Coronary artery (tissue), 2 donors: ENCODE measurements at regions not wholly inside any gene's neighbourhood (a gene's known extent, or its start where the extent isn't known, plus 50 kb on each side); places are given as distances from the start of the nearest gene placed in this dataset.

Source experiments
- DNase-seq: peaks from one replicate; pipeline ENCODE4 v3.0.0-alpha.2; 2017; ENCODE audit warnings: low spot score
- H3K27ac ChIP-seq, 2 donors: fragments of 200-600 bp; sonication (generic); one replicate each; pipeline ENCODE4 v1.5.1; 2016 to 2019
- H3K4me3 ChIP-seq: fragments of 200-600 bp; sonication (generic); 2 replicates; pipeline ENCODE4 v1.5.1; 2016; ENCODE audit warnings: mild to moderate bottlenecking, moderate library complexity
- CTCF ChIP-seq: fragments of 200-600 bp; sonication (generic); IDR thresholded peaks from one replicate; pipeline ENCODE4 v1.5.1; 2019; ENCODE audit warnings: antibody characterized with exemption

DNA sequence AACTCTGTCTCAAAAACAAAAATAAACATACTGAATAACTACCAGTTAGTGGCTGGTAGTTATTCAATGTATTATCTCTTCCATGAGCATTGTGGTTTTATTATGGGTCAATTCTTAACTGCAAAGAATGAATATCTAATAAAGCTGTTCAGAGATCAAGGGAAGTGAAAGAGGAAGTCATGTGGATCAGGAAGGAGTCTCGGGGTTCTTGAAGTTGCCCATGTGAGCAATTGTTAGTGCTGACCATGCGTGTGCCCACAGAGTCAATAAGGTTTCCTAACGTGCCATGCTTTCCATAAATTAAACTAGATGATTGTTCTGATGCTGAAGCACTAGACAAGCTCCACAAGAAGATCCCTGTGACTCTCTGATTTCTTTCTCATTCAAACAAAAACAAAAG, 136.5 kb upstream of the CPSF6 start:
- no peak for DNase-seq
- H3K4me3 ChIP-seq, result no peak overlapping the region
- H3K27ac ChIP-seq, result no peak overlapping the region
- TF ChIP-seq CTCF, result no peak

DNA sequence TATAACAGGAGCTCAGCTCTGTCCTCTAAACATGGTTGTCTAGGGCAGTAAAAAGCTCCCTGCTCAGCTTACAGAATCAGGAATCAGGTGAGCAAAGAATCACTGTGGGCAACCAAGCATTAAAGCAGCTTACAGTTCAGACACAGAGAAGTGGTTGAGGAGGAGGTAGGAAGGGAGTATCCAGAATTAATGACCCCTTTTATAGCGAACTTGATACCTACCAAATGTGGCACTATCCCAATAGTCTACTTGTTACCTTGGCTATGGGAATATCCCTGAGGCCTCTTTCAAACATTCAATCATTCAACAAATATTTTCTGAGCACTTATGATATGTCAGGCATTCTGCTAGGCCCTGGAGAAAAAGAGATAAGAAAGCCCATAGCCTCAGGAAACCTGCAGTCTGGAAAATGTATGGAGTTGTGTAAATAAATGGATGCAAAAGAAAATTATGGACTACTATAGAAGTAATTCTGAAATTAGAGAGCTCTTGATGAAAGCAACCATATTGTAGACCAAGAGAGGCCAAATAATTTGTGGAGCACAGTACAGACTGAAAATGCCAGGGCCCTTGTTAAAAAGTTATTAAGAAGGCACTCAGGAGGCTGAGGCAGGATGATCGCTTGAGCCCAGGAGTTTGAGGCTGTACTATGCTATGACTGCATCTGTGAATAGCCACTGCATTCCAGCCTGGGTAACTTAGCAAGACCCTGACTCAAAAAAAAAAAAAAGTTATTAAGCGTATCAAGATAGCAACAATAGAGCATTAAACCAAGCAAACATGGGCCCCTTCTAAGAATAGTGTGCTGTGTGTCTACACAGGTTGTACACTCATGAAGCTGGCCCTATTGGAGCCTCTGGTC, 134.0 kb upstream of the CPSF6 start:
- DNase-seq, result no peak
- Histone ChIP-seq H3K4me3 (no peak overlapping the region), H3K27ac (no peak overlapping the region)
- no peak for TF ChIP-seq CTCF

GRCh38 chr12:69106482-69107118, 132.8 kb upstream of the CPSF6 start:
- no peak overlapping the region for H3K27ac ChIP-seq
- no peak overlapping the region for H3K4me3 ChIP-seq
- DNase-seq, result no peak
- TF ChIP-seq CTCF, result no peak

- DNase-seq, result no peak
- H3K27ac ChIP-seq, result no peak overlapping the region
- no peak for TF ChIP-seq CTCF
- no peak overlapping the region for H3K4me3 ChIP-seq
Measured at GRCh38 chr12:69107541-69107940, 131.8 kb upstream of the CPSF6 start.

DNA sequence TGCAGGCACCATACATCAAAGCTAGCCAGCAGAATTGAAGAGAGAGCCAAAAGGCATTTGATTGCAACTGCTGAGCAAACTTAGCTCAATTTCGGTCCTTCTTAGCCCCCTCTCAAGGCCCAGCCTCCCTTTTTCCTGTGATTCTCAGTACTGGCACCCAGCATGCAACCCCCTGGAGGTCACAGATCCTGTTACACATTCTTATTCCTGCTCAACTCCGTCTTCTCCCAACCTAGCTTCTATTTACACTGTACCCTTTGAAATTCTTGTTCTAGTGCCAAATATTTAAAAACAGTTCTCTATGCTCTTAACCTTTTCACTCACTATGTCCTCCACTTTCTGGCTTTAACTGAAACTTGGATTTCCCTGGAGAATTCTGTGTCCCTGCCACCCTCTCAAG, 131.3 kb upstream of the CPSF6 start:
- Histone ChIP-seq H3K4me3 (no peak overlapping the region), H3K27ac (no peak overlapping the region)
- TF ChIP-seq CTCF, result no peak
- DNase-seq, result no peak

DNA sequence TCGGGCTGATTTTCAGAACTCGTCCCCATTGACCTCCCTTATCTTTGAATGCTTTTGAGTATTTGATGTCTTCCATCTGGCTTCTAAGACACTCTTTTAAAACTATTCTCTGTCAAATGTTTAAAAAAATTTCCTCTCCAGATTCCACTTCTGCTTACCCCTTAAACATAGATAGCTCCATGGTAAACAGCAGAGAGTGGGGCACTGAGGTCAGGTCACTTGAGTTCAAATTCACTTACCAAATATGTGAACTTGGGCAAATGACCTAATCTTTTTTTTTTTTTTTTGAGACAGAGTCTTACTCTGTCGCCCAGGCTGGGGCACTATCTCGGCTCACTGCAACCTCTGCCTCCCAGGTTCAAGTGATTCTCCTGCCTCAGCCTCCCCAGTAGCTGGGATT, 126.8 kb upstream of the CPSF6 start:
- Histone ChIP-seq H3K27ac (no peak overlapping the region), H3K4me3 (no peak overlapping the region)
- DNase-seq, result no peak
- no peak for TF ChIP-seq CTCF

DNA sequence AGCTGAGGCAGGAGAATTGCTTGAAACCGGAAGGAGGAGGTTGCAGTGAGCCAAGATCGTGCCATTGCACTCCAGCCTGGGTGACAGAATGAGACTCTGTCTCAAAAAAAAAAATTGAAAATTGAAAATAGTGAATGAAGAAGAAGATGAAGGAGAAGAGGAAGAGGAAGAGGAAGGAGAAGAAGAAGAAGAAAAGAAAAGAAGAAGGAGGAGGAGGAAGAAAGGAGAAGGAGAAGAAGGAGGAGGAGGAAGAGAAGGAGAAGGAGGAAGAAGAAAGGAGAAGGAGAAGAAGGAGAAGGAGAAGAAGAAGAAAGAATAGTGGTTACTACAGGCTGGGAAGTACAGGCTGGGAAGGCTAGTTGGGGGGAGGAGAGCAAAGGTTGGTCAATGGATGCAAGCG, 124.3 kb upstream of the CPSF6 start:
- DNase-seq, result no peak
- no peak overlapping the region for H3K27ac ChIP-seq
- H3K4me3 ChIP-seq, result no peak overlapping the region
- TF ChIP-seq CTCF, result no peak
